ENCODE measurements at regions not wholly inside any gene's neighbourhood (a gene's known extent, or its start where the extent isn't known, plus 50 kb on each side); places are given as distances from the start of the nearest gene placed in this dataset.

- no peak for DNase-seq
- ChIA-PET POLR2A (no interaction called here), CTCF (no interaction called here)
- no peak overlapping the region for H3K27ac Mint-ChIP-seq
- H3K9me3 Mint-ChIP-seq: no peaks in the 10 kb centered on the region
- H3K36me3 Mint-ChIP-seq (ENCODE audit: low read depth): no peaks in the 10 kb centered on the region
- ATAC-seq: no peak
- H3K27me3 Mint-ChIP-seq: no peaks in the 10 kb centered on the region
- H3K4me1 Mint-ChIP-seq (ENCODE audit: low read depth): no peaks in the 10 kb centered on the region
- TF ChIP-seq, protein P1, sequence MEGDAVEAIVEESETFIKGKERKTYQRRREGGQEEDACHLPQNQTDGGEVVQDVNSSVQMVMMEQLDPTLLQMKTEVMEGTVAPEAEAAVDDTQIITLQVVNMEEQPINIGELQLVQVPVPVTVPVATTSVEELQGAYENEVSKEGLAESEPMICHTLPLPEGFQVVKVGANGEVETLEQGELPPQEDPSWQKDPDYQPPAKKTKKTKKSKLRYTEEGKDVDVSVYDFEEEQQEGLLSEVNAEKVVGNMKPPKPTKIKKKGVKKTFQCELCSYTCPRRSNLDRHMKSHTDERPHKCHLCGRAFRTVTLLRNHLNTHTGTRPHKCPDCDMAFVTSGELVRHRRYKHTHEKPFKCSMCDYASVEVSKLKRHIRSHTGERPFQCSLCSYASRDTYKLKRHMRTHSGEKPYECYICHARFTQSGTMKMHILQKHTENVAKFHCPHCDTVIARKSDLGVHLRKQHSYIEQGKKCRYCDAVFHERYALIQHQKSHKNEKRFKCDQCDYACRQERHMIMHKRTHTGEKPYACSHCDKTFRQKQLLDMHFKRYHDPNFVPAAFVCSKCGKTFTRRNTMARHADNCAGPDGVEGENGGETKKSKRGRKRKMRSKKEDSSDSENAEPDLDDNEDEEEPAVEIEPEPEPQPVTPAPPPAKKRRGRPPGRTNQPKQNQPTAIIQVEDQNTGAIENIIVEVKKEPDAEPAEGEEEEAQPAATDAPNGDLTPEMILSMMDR (IDR thresholded peaks at IDR 0.05): no peak
- H3K4me3 Mint-ChIP-seq: no peak overlapping the region
- intact Hi-C loops (cut with micrococcal nuclease): no loop called here
Measured at GRCh38 chr5:67971971-67972821, 243.4 kb upstream of the PIK3R1 start.

DNA sequence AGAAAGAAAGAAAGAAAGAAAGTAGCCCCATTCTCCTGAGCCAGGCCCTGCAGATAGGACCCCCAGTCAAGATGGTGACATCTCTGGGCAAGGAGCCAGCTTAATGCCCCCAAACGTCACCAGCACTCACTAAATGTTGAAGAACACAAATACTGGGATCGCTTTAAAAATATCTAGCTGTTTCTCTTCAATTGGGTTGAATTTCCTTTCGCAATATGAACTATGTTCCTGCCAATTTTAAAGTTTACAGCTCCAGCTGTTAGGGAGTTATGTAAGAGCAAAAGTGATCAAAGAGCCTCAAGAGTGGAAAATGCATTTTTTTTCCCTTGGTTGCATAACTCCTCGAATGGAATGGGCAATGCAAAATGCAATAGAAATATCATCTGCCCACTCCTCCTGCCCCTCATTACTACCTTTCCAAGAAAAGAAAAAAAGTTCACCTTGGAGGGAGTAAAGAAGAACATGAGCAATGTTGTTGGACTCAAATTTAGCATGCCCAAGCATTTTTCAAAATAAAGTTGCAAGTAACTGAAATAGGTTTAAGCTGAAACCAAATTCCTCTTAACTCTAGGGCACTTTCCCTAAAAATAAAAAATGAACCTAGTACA, 244.2 kb upstream of the PIK3R1 start:
- no peak overlapping the region for H3K27ac Mint-ChIP-seq
- ATAC-seq: no peak
- no peak overlapping the region for H3K4me3 Mint-ChIP-seq
- no peaks in the 10 kb centered on the region for H3K9me3 Mint-ChIP-seq
- no peaks in the 10 kb centered on the region for H3K27me3 Mint-ChIP-seq
- H3K4me1 Mint-ChIP-seq (ENCODE audit: low read depth): no peaks in the 10 kb centered on the region
- intact Hi-C loops (cut with micrococcal nuclease): no loop called here
- POLR2A ChIA-PET: no interaction called here
- CTCF ChIA-PET: interaction anchor here (1.0 kb wide), 1 partner anchor 18 kb away, joined by 3 read pairs; no protein-coding TSS in a partner anchor
- no peaks in the 10 kb centered on the region for H3K36me3 Mint-ChIP-seq (ENCODE audit: low read depth)
- TF ChIP-seq, protein P1 (IDR thresholded peaks at IDR 0.05): no peak
- no peak for DNase-seq

DNA sequence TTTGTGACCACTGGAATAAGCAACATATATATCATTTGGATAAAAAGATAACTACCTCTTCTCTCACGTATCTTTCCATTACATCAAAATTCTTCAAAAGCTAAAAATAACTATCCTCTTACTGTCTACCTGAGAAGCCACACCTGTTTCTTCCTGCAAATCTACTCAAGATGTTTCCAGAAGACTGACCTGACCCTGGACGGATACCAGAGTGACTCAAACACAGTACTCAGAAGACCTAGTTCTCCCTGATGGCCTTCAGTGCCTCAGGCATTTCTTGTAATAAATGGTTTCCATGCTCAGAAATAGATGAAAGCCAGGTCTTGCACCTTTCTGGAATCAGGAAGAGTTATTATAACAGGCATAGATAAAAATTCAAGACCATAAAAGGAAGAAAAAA, 245.9 kb upstream of the PIK3R1 start:
- Mint-ChIP-seq H3K36me3 (ENCODE audit: low read depth) (no peaks in the 10 kb centered on the region), H3K4me3 (no peak overlapping the region), H3K27me3 (no peaks in the 10 kb centered on the region), H3K4me1 (ENCODE audit: low read depth) (no peaks in the 10 kb centered on the region), H3K27ac (no peak overlapping the region), H3K9me3 (no peaks in the 10 kb centered on the region)
- POLR2A ChIA-PET: no interaction called here
- intact Hi-C loops (cut with micrococcal nuclease): no loop called here
- CTCF ChIA-PET: no interaction called here
- ATAC-seq: no peak
- DNase-seq: no peak
- TF ChIP-seq, protein P1 (IDR thresholded peaks at IDR 0.05): no peak

DNA sequence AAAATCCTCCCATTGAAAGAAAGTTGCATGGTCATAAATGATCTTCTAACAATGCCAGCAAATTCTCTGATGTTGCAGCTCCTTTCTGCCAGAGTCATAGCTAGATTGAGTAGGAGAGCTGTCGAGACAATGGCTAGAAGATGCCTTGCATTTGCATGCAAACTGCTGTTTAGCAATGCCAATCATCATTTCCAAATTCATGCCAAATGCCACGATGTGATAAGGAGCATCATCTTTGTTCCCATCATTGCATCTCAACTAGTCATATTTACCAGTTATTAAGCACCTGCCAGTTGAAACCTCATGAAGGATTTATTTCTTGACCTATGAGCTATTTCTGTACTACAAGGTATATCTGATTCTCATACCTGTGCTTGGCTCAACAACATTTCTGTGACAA, 246.4 kb upstream of the PIK3R1 start:
- no peaks in the 10 kb centered on the region for H3K36me3 Mint-ChIP-seq (ENCODE audit: low read depth)
- ChIA-PET CTCF (no interaction called here), POLR2A (no interaction called here)
- H3K9me3 Mint-ChIP-seq: no peaks in the 10 kb centered on the region
- intact Hi-C loops (cut with micrococcal nuclease): no loop called here
- no peak for ATAC-seq
- H3K4me3 Mint-ChIP-seq: no peak overlapping the region
- H3K27me3 Mint-ChIP-seq: peaks cover 2% of the 10 kb centered on the region
- H3K27ac Mint-ChIP-seq: no peak overlapping the region
- no peaks in the 10 kb centered on the region for H3K4me1 Mint-ChIP-seq (ENCODE audit: low read depth)
- TF ChIP-seq, protein P1 (IDR thresholded peaks at IDR 0.05): no peak
- no peak for DNase-seq

DNA sequence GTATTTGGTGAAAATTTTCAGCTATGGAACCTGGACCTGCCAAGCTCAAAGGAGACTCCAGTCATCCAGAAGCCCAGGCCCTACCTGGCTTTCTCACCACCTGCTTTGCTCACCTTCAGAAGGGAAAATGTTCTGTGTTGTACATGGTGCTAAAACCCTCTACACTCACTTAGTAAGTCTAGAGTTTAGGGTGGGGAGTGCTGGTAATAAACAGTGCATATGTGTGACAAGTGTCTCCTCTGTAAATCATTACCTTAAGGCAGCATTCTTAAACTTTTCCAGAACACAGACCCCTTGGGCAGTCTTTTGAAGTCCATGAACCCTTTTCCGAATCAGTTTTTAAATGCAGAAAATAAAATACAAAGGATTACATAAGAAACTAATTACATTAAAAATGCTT, 248.8 kb upstream of the PIK3R1 start:
- ChIA-PET POLR2A (no interaction called here), CTCF (no interaction called here)
- ATAC-seq (no peak), DNase-seq (no peak)
- peaks cover 2% of the 10 kb centered on the region for H3K27me3 Mint-ChIP-seq
- intact Hi-C loops (cut with micrococcal nuclease): no loop called here
- H3K9me3 Mint-ChIP-seq: no peaks in the 10 kb centered on the region
- TF ChIP-seq, protein P1 (IDR thresholded peaks at IDR 0.05): no peak
- no peaks in the 10 kb centered on the region for H3K36me3 Mint-ChIP-seq (ENCODE audit: low read depth)
- no peak overlapping the region for H3K4me3 Mint-ChIP-seq
- no peak overlapping the region for H3K27ac Mint-ChIP-seq
- H3K4me1 Mint-ChIP-seq (ENCODE audit: low read depth): no peaks in the 10 kb centered on the region
